ENCODE measurements at regions not wholly inside any gene's neighbourhood (a gene's known extent, or its start where the extent isn't known, plus 50 kb on each side); places are given as distances from the start of the nearest gene placed in this dataset.
A peak's percentile ranks its signal among the peaks of the same experiment; 100 is the strongest.

- Histone ChIP-seq H3K9me3 (no peaks in the 10 kb centered on the region), H3K36me3 (no peaks in the 10 kb centered on the region), H3K27me3 (no peaks in the 10 kb centered on the region), H3K4me1 (peaks cover 0 to under 1% (median under 1%) of the 10 kb centered on the region in 4 donors), H3K4me3 (no peak overlapping the region), H3K27ac (no peak overlapping the region)
- peak; percentile 57 for DNase-seq
- no peak for TF ChIP-seq EP300 (IDR thresholded peaks at IDR 0.05)
- intact Hi-C loops (cut with DNase I), result no loop called here
- 78 to 94% methylated on average over 30 of the region's 30 CpGs for WGBS, 2 donors
Measured at GRCh38 chr4:3363411-3364141, 70.8 kb downstream of the RGS12 start.

- intact Hi-C loops (cut with DNase I), result no loop called here
- 88 to 89% methylated on average over 17 of the region's 17 CpGs for WGBS, 2 donors
Measured at GRCh38 chr4:3364199-3364598, 71.4 kb downstream of the RGS12 start.

DNA sequence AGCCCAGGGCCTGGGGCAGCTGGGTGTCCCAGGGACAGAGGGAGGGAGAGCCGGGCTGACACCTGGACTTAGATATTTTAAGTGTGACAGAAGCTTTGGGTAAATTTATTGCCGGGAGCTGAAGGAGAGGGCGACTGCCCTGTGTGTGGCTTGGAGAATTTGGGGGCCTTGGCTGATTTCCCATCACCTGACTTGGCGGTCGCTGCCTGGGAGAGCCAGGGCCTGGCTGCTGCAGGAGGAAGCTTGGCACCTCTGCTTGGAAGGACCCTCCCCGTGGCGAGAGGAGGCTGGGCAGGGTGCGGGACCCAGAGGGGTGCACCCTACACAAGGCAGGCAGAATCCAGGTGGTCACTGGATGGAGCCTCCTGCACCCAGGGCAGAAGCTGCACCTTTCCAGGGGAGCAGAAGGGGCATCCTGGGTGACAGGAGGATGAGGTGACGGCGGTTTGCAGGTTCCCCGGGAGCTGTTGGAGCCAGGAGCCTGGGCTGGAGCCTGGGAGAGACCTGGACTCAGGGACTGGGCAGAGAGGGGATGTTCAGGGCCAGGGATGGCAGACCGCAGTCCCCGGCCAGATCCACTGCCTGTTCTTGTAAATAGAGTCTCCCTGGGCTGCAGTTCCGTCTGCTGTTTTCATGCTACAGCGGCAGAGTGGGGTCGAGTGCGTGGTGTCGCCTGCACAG, 72.0 kb downstream of the RGS12 start:
- H3K4me3 ChIP-seq, result no peak overlapping the region
- TF ChIP-seq POLR2AphosphoS5 (IDR thresholded peaks at IDR 0.05) (no peak), EP300 (IDR thresholded peaks at IDR 0.05) (no peak), POLR2A (IDR thresholded peaks at IDR 0.05) (no peak)
- TF ChIP-seq, protein P1, sequence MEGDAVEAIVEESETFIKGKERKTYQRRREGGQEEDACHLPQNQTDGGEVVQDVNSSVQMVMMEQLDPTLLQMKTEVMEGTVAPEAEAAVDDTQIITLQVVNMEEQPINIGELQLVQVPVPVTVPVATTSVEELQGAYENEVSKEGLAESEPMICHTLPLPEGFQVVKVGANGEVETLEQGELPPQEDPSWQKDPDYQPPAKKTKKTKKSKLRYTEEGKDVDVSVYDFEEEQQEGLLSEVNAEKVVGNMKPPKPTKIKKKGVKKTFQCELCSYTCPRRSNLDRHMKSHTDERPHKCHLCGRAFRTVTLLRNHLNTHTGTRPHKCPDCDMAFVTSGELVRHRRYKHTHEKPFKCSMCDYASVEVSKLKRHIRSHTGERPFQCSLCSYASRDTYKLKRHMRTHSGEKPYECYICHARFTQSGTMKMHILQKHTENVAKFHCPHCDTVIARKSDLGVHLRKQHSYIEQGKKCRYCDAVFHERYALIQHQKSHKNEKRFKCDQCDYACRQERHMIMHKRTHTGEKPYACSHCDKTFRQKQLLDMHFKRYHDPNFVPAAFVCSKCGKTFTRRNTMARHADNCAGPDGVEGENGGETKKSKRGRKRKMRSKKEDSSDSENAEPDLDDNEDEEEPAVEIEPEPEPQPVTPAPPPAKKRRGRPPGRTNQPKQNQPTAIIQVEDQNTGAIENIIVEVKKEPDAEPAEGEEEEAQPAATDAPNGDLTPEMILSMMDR (IDR thresholded peaks at IDR 0.05), result no peak
- H3K36me3 ChIP-seq, result no peaks in the 10 kb centered on the region
- peaks cover 0 to 13% (median 12%) of the 10 kb centered on the region in 4 donors for H3K4me1 ChIP-seq
- DNase-seq, result peak; percentile 60
- intact Hi-C loops (cut with DNase I), result no loop called here
- no peaks in the 10 kb centered on the region for H3K9me3 ChIP-seq
- H3K27ac ChIP-seq, result no peak overlapping the region
- WGBS, 2 donors, result 90% methylated on average over 18 of the region's 18 CpGs
- H3K27me3 ChIP-seq, result no peaks in the 10 kb centered on the region

More at GRCh38 chr4:3364199-3364598, 71.4 kb downstream of the RGS12 start:
- H3K9me3 ChIP-seq, result no peaks in the 10 kb centered on the region
- peaks cover 0 to 7% (median 7%) of the 10 kb centered on the region in 4 donors for H3K4me1 ChIP-seq
- H3K27me3 ChIP-seq, result no peaks in the 10 kb centered on the region
- H3K27ac ChIP-seq, result no peak overlapping the region
- TF ChIP-seq POLR2AphosphoS5 (IDR thresholded peaks at IDR 0.05) (no peak), POLR2A (IDR thresholded peaks at IDR 0.05) (no peak), EP300 (IDR thresholded peaks at IDR 0.05) (no peak)
- TF ChIP-seq, protein P1 (IDR thresholded peaks at IDR 0.05), result no peak
- H3K4me3 ChIP-seq, result no peak overlapping the region
- H3K36me3 ChIP-seq, result no peaks in the 10 kb centered on the region
- DNase-seq, result peak; percentile 51

DNA sequence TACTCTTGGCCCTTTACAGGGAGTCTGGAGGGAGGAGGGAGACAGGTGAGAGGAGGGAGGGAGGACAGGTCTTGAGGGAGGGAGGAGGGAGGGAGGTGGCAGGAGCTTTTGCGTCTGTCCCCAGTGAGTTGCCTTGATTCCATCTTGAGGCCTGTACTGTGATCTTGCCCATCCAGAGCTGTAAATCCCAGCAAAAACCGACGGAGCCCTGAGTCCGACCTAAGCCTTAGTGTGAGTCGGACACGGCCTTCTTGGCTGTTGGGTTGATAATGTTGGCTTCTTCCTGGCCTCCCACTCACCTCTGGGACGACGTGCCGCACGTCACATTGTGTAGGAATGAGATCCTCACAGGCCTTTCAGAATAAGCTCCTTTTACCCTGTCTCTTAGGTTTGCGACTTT, 72.5 kb downstream of the RGS12 start:
- TF ChIP-seq EP300 (IDR thresholded peaks at IDR 0.05) (no peak), POLR2AphosphoS5 (IDR thresholded peaks at IDR 0.05) (no peak)
- Histone ChIP-seq H3K36me3 (no peaks in the 10 kb centered on the region), H3K27ac (no peak overlapping the region), H3K4me3 (no peak overlapping the region), H3K4me1 (peaks cover 0 to 18% (median 18%) of the 10 kb centered on the region in 4 donors), H3K27me3 (no peaks in the 10 kb centered on the region), H3K9me3 (no peaks in the 10 kb centered on the region)
- intact Hi-C loops (cut with DNase I), result no loop called here
- WGBS, 2 donors, result 95 to 96% methylated on average over 11 of the region's 11 CpGs
- peak; percentile 35 for DNase-seq

DNA sequence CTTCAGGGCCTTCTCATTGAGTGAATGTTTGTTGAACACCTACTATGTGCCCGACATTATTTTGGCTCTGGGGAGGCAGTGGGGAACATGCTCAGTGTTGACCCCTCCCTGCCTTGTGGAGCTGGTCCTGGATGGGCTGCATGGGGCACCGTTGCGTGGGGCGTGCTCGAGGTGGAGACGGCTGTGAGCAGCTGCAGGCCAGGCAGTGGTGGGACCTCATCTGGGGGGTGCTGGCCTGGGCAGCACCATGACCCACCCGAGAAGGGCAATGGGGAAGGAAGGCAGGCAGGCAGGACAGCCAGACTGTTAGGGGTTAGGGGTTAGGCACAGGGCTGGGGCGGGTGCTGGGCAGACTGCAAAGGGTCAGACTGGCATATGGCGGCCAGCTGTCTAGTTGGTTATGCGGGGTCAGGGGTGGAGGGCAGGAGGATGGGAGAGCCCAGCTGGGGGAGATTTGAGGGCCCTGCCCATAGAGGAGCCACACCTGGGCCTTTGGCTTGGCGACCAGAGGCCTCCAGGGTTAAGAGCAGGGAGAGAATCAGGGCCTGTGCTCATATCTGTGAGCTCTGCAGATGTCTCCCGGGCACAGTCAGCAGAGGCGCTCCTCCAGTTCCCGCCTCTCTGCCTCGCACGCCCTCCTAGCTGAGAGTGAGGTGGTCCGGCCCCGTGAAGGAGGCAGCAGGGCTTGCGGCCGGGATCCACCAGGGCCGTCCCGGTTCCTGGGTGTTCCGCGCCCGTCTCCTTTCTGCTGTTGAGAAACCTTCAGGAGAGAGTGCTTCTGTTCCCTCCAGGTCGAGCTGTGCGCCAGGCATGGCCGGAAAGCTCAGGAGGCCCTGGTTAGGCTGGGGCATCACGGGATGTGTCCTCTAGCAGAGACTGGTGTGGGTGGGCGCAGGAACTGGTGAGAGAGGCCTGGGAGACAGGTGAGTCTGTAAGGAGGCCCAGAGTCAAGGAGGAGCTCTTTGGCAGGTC, 73.3 kb downstream of the RGS12 start:
- Histone ChIP-seq H3K27me3 (no peaks in the 10 kb centered on the region), H3K27ac (no peak overlapping the region), H3K4me3 (no peak overlapping the region), H3K36me3 (no peaks in the 10 kb centered on the region), H3K9me3 (no peaks in the 10 kb centered on the region), H3K4me1 (peaks cover 0 to 24% (median 19%) of the 10 kb centered on the region in 4 donors)
- WGBS, 2 donors, result 91 to 94% methylated on average over 30 of the region's 30 CpGs
- TF ChIP-seq, protein P1 (IDR thresholded peaks at IDR 0.05), result no peak
- TF ChIP-seq POLR2AphosphoS5 (IDR thresholded peaks at IDR 0.05) (no peak), POLR2A (IDR thresholded peaks at IDR 0.05) (no peak), EP300 (IDR thresholded peaks at IDR 0.05) (no peak)
- peak; percentile 57 for DNase-seq
- intact Hi-C loops (cut with DNase I), result no loop called here
